ENCODE measurements at regions not wholly inside any gene's neighbourhood (a gene's known extent, or its start where the extent isn't known, plus 50 kb on each side); places are given as distances from the start of the nearest gene placed in this dataset.

DNA sequence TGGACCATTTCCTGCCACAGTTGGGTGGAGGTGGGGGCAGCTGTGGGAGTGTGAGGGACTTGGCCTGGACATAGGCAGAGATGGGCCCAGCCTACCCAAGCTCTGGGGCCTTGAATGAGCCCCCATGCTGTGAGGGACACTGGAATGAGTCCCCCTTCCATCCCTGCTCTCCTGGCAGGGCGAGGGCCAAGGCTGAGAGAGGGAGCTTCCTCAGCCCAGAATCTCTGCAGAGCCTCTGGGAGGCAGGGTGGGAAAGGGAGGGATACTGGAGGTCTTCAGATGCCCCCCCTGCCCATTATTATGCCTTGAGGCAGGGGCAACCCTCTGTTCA is 124.5 kb upstream of the PJA1 start:
- Histone ChIP-seq H3K4me2 (ENCODE audit: low read depth, low read length, poor library complexity, severe bottlenecking) (no peak overlapping the region), H3K36me3 (ENCODE audit: insufficient read depth, low read length) (no peaks in the 10 kb centered on the region), H3K27me3 (ENCODE audit: insufficient read depth, low read length, poor library complexity, severe bottlenecking) (no peaks in the 10 kb centered on the region), H3K4me1 (ENCODE audit: insufficient read depth, low read length, poor library complexity, severe bottlenecking) (peaks cover 3% of the 10 kb centered on the region), H3K4me3 (ENCODE audit: low read length, poor library complexity, severe bottlenecking) (no peak overlapping the region), H3K9me3 (ENCODE audit: insufficient read depth, low read depth, low read length) (no peaks in the 10 kb centered on the region), H3K79me2 (ENCODE audit: insufficient read depth, low read length) (no peaks in the 10 kb centered on the region), H3K9ac (ENCODE audit: low read depth, low read length, poor library complexity, severe bottlenecking) (no peak overlapping the region), H4K20me1 (ENCODE audit: insufficient read depth, low read length, poor library complexity, severe bottlenecking) (no peaks in the 10 kb centered on the region), H2AFZ (ENCODE audit: low read length) (no peak overlapping the region), H3F3A (ENCODE audit: low read depth) (no peaks in the 10 kb centered on the region), H3K9me2 (replicated peaks; ENCODE audit: low read depth, low read length) (no peaks in the 10 kb centered on the region)
- TF ChIP-seq EZH2phosphoT487 (IDR thresholded peaks at IDR 0.05; ENCODE audit: borderline replicate concordance) = no peak
- TF ChIP-seq, protein P1, sequence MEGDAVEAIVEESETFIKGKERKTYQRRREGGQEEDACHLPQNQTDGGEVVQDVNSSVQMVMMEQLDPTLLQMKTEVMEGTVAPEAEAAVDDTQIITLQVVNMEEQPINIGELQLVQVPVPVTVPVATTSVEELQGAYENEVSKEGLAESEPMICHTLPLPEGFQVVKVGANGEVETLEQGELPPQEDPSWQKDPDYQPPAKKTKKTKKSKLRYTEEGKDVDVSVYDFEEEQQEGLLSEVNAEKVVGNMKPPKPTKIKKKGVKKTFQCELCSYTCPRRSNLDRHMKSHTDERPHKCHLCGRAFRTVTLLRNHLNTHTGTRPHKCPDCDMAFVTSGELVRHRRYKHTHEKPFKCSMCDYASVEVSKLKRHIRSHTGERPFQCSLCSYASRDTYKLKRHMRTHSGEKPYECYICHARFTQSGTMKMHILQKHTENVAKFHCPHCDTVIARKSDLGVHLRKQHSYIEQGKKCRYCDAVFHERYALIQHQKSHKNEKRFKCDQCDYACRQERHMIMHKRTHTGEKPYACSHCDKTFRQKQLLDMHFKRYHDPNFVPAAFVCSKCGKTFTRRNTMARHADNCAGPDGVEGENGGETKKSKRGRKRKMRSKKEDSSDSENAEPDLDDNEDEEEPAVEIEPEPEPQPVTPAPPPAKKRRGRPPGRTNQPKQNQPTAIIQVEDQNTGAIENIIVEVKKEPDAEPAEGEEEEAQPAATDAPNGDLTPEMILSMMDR (conservative IDR thresholded peaks at IDR 0.05; ENCODE audit: low read length) = no peak

DNA sequence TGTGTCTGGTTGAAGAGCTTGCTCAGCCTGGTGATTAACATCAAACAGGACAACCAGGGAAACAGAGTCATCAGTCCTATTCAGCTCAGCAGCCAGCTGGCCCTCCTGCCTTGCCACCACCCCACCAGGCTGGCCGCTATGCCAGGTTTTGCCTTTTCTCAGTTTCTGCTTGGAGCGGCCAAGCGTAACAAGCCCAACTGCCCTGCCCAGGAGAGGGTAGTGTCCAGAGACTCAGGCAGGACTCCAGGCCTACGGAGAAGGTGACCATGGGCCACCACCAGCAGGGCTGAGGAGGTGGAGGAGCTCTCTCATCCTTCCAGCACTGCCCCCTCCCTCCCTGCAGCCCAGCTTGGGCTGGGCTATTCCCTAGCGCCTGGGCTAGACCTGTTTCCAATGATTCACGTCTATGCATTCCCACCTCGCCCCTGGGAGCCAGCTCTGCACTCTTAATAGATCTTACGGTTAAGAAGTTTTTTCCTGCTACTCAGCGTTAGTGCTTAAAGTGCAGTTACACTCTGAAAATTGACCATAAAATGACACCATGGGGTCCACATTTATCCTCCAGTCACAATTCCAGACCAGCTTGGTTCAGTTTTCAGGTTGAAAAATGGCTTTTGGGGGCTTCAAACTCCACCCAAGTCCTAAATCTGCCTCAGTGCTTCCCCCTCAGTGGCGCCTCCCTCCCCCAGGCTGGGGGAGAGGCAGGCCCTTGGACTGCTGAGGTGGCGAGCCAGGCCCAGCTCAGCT is 124.0 kb upstream of the PJA1 start:
- Histone ChIP-seq H3K4me1 (ENCODE audit: insufficient read depth, low read length, poor library complexity, severe bottlenecking) (peaks cover 3% of the 10 kb centered on the region), H3K79me2 (ENCODE audit: insufficient read depth, low read length) (no peaks in the 10 kb centered on the region), H3K4me2 (ENCODE audit: low read depth, low read length, poor library complexity, severe bottlenecking) (no peak overlapping the region), H3K36me3 (ENCODE audit: insufficient read depth, low read length) (no peaks in the 10 kb centered on the region), H3K9ac (ENCODE audit: low read depth, low read length, poor library complexity, severe bottlenecking) (no peak overlapping the region), H3K27me3 (ENCODE audit: insufficient read depth, low read length, poor library complexity, severe bottlenecking) (no peaks in the 10 kb centered on the region), H3K9me3 (ENCODE audit: insufficient read depth, low read depth, low read length) (no peaks in the 10 kb centered on the region), H3K4me3 (ENCODE audit: low read length, poor library complexity, severe bottlenecking) (no peak overlapping the region), H3K9me2 (replicated peaks; ENCODE audit: low read depth, low read length) (no peaks in the 10 kb centered on the region), H3F3A (ENCODE audit: low read depth) (no peaks in the 10 kb centered on the region), H4K20me1 (ENCODE audit: insufficient read depth, low read length, poor library complexity, severe bottlenecking) (no peaks in the 10 kb centered on the region), H2AFZ (ENCODE audit: low read length) (no peak overlapping the region)
- no peak for TF ChIP-seq EZH2phosphoT487 (IDR thresholded peaks at IDR 0.05; ENCODE audit: borderline replicate concordance)
- TF ChIP-seq, protein P1 (conservative IDR thresholded peaks at IDR 0.05; ENCODE audit: low read length) = no peak

DNA sequence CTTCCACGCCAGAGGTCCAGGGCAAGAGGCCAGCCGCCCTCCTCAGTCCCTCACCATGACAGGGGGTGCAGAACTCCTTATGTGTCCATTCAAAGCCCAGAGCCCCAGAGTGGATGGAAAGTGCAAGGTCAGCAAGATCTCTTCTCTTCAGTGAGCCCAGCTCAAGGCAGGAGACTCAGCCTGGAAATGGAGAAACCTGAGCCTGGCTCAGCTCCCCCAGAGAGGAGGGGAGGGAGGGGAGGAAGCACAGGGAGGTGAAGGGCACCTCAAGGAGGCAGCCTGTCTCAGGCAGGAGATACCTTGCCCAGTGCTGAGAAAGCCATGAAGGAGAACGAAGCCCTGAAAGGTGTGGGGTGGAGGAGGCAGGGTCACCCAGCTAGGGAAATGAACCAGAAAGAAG is 121.8 kb upstream of the PJA1 start:
- Histone ChIP-seq H3K79me2 (ENCODE audit: insufficient read depth, low read length) (no peaks in the 10 kb centered on the region), H3K9ac (ENCODE audit: low read depth, low read length, poor library complexity, severe bottlenecking) (no peak overlapping the region), H3K4me2 (ENCODE audit: low read depth, low read length, poor library complexity, severe bottlenecking) (no peak overlapping the region), H3K4me3 (ENCODE audit: low read length, poor library complexity, severe bottlenecking) (no peak overlapping the region), H2AFZ (ENCODE audit: low read length) (no peak overlapping the region), H3K9me2 (replicated peaks; ENCODE audit: low read depth, low read length) (no peaks in the 10 kb centered on the region), H3K27me3 (ENCODE audit: insufficient read depth, low read length, poor library complexity, severe bottlenecking) (no peaks in the 10 kb centered on the region), H3K4me1 (ENCODE audit: insufficient read depth, low read length, poor library complexity, severe bottlenecking) (peaks cover 3% of the 10 kb centered on the region), H4K20me1 (ENCODE audit: insufficient read depth, low read length, poor library complexity, severe bottlenecking) (no peaks in the 10 kb centered on the region), H3K9me3 (ENCODE audit: insufficient read depth, low read depth, low read length) (no peaks in the 10 kb centered on the region), H3K36me3 (ENCODE audit: insufficient read depth, low read length) (no peaks in the 10 kb centered on the region), H3F3A (ENCODE audit: low read depth) (no peaks in the 10 kb centered on the region)
- TF ChIP-seq, protein P1 (conservative IDR thresholded peaks at IDR 0.05; ENCODE audit: low read length) = no peak
- TF ChIP-seq EZH2phosphoT487 (IDR thresholded peaks at IDR 0.05; ENCODE audit: borderline replicate concordance) = no peak

Measured in Loucy (cell line).